Trophoblast cell (in vitro differentiated cells and primary cell): ENCODE measurements at regions not wholly inside any gene's neighbourhood (a gene's known extent, or its start where the extent isn't known, plus 50 kb on each side); places are given as distances from the start of the nearest gene placed in this dataset.

ENCODE experiments used
- DNase-seq, 2 donors: peaks; one replicate each; pipeline ENCODE4 v3.0.0-alpha.2; 2016
- H2AFZ ChIP-seq: 2 replicates; pipeline ENCODE4 v1.6.1; 2013; ENCODE audit warnings: low read length, moderate library complexity, mild to moderate bottlenecking; ENCODE audit not compliant: insufficient read depth, poor library complexity
- H2AK5ac ChIP-seq: 2 replicates; pipeline ENCODE4 v1.6.1; 2013; ENCODE audit warnings: mild to moderate bottlenecking, low read length
- H2BK120ac ChIP-seq: 2 replicates; pipeline ENCODE4 v1.6.1; 2013; ENCODE audit warnings: low read length, mild to moderate bottlenecking, moderate library complexity; ENCODE audit not compliant: insufficient read depth, poor library complexity
- H2BK12ac ChIP-seq: 2 replicates; pipeline ENCODE4 v1.6.1; 2013; ENCODE audit warnings: mild to moderate bottlenecking, low read length, moderate library complexity
- H2BK5ac ChIP-seq: 2 replicates; pipeline ENCODE4 v1.6.1; 2013; ENCODE audit warnings: low read length, low read depth, moderate library complexity, mild to moderate bottlenecking; ENCODE audit not compliant: poor library complexity
- H3K14ac ChIP-seq: 2 replicates; pipeline ENCODE4 v1.6.1; 2013; ENCODE audit warnings: mild to moderate bottlenecking, low read length
- H3K18ac ChIP-seq: 2 replicates; pipeline ENCODE4 v1.6.1; 2013; ENCODE audit warnings: mild to moderate bottlenecking, low read length
- H3K23ac ChIP-seq: 2 replicates; pipeline ENCODE4 v1.6.1; 2013; ENCODE audit warnings: low read length
- H3K27ac ChIP-seq: 2 replicates; pipeline ENCODE4 v1.5.1; 2013; ENCODE audit warnings: low read depth, mild to moderate bottlenecking, inconsistent platforms, low read length, moderate library complexity
- H3K27me3 ChIP-seq: 2 replicates; pipeline ENCODE4 v1.6.1; 2013; ENCODE audit warnings: inconsistent platforms, mild to moderate bottlenecking, low read length, moderate library complexity; ENCODE audit not compliant: insufficient read depth
- H3K36me3 ChIP-seq, 2 experiments: 1 replicate in 1 of 2; 2 replicates in 1 of 2; pipeline ENCODE4 v1.6.1; 2013; ENCODE audit warnings: low read length in 2 of 2, mild to moderate bottlenecking in 2 of 2, moderate library complexity in 1 of 2; ENCODE audit not compliant: insufficient read depth in 2 of 2, control insufficient read depth in 1 of 2
- H3K4ac ChIP-seq: 2 replicates; pipeline ENCODE4 v1.6.1; 2013; ENCODE audit warnings: low read depth, mild to moderate bottlenecking, low read length, moderate library complexity
- H3K4me1 ChIP-seq, 2 experiments: 1 replicate in 1 of 2; 2 replicates in 1 of 2; pipeline ENCODE4 v1.6.1; 2013; ENCODE audit warnings: low read length in 2 of 2, mild to moderate bottlenecking in 2 of 2, moderate library complexity in 1 of 2; ENCODE audit not compliant: insufficient read depth in 2 of 2, control insufficient read depth in 1 of 2
- H3K4me2 ChIP-seq: 2 replicates; pipeline ENCODE4 v1.6.1; 2013; ENCODE audit warnings: inconsistent platforms, mild to moderate bottlenecking, low read length, moderate library complexity
- H3K4me3 ChIP-seq: 2 replicates; pipeline ENCODE4 v1.5.1; 2013; ENCODE audit warnings: mild to moderate bottlenecking, low read depth, low read length, inconsistent platforms
- H3K79me1 ChIP-seq: one replicate; pipeline ENCODE4 v1.6.1; 2013; ENCODE audit warnings: low read length
- H3K79me2 ChIP-seq: 2 replicates; pipeline ENCODE4 v1.6.1; 2013; ENCODE audit warnings: low read length, mild to moderate bottlenecking; ENCODE audit not compliant: control insufficient read depth, insufficient read depth, poor library complexity
- H3K9ac ChIP-seq: 2 replicates; pipeline ENCODE4 v1.6.1; 2013; ENCODE audit warnings: mild to moderate bottlenecking, low read length
- H3K9me3 ChIP-seq: 2 replicates; pipeline ENCODE4 v1.6.1; 2013; ENCODE audit warnings: low read depth, mild to moderate bottlenecking, control low read depth, inconsistent platforms, low read length; ENCODE audit not compliant: insufficient read depth
- H4K12ac ChIP-seq: 2 replicates; pipeline ENCODE4 v1.6.1; 2013; ENCODE audit warnings: low read depth, mild to moderate bottlenecking, low read length, moderate library complexity
- H4K8ac ChIP-seq: 2 replicates; pipeline ENCODE4 v1.6.1; 2013; ENCODE audit warnings: low read depth, mild to moderate bottlenecking, low read length, moderate library complexity
- H4K91ac ChIP-seq: one replicate; pipeline ENCODE4 v1.6.1; 2013; ENCODE audit warnings: low read depth, mild to moderate bottlenecking, low read length, moderate library complexity
- WGBS: extraction: QIAGEN DNeasy Blood & Tissue Kit; methylation state at CpG from one replicate; pipeline ENCODE4 v1.1.7; 2013; ENCODE audit warnings: missing lambda C conversion rate; ENCODE audit not compliant: insufficient read length, insufficient coverage; ENCODE audit errors: extremely low coverage; 5-methylcytosine and 5-hydroxymethylcytosine counted together

GRCh38 chr6:145486306-145486705 lies 249.0 kb downstream of the EPM2A start:
- Histone ChIP-seq H3K27me3 (no peaks in the 10 kb centered on the region), H4K12ac (no peak overlapping the region), H3K27ac (no peak overlapping the region)

GRCh38 chr6:145489583-145489982 lies 245.7 kb downstream of the EPM2A start:
- Histone ChIP-seq H4K8ac (no peak overlapping the region), H3K36me3 (no peaks in the 10 kb centered on the region), H3K23ac (no peak overlapping the region), H2BK12ac (no peak overlapping the region), H3K4me3 (peak overlapping the region; percentile 15), H3K18ac (no peak overlapping the region), H3K79me1 (no peaks in the 10 kb centered on the region), H2BK5ac (no peak overlapping the region), H3K9me3 (no peaks in the 10 kb centered on the region), H2AK5ac (no peak overlapping the region), H4K91ac (no peak overlapping the region), H3K9ac (no peak overlapping the region), H3K4me1 (no peaks in the 10 kb centered on the region), H4K12ac (no peak overlapping the region), H3K14ac (no peak overlapping the region), H3K27ac (no peak overlapping the region), H3K79me2 (no peaks in the 10 kb centered on the region), H3K4ac (no peak overlapping the region), H2AFZ (no peak overlapping the region), H3K4me2 (no peak overlapping the region), H2BK120ac (no peak overlapping the region), H3K27me3 (no peaks in the 10 kb centered on the region)
- no CpG with 5 or more reads among the region's 6 CpGs for WGBS
- no peak for DNase-seq

More at GRCh38 chr6:145486306-145486705, 249.0 kb downstream of the EPM2A start:
- Histone ChIP-seq H4K8ac (no peak overlapping the region), H2BK12ac (no peak overlapping the region), H3K79me1 (no peaks in the 10 kb centered on the region), H2BK5ac (no peak overlapping the region), H2AFZ (no peak overlapping the region), H3K18ac (no peak overlapping the region), H3K36me3 (no peaks in the 10 kb centered on the region), H3K14ac (no peak overlapping the region), H3K4me3 (no peak overlapping the region), H2BK120ac (no peak overlapping the region), H3K23ac (no peak overlapping the region), H2AK5ac (no peak overlapping the region), H4K91ac (no peak overlapping the region), H3K4ac (no peak overlapping the region), H3K4me1 (no peaks in the 10 kb centered on the region), H3K4me2 (no peak overlapping the region), H3K9me3 (no peaks in the 10 kb centered on the region), H3K79me2 (no peaks in the 10 kb centered on the region), H3K9ac (no peak overlapping the region)
- DNase-seq: no peak
- no CpG with 5 or more reads among the region's 3 CpGs for whole genome bisulfite sequencing

- H3K36me3 ChIP-seq: no peaks in the 10 kb centered on the region
- no peak overlapping the region for H4K12ac ChIP-seq
- no peak overlapping the region for H2BK120ac ChIP-seq
- H2BK5ac ChIP-seq: no peak overlapping the region
- no peaks in the 10 kb centered on the region for H3K9me3 ChIP-seq
- no CpG with 5 or more reads among the region's 3 CpGs for WGBS
- no peak overlapping the region for H3K4ac ChIP-seq
- no peak overlapping the region for H3K18ac ChIP-seq
- DNase-seq: no peak
- H3K79me2 ChIP-seq: no peaks in the 10 kb centered on the region
- no peak overlapping the region for H4K8ac ChIP-seq
- no peak overlapping the region for H3K4me2 ChIP-seq
- peak overlapping the region; percentile 15 for H3K4me3 ChIP-seq
- no peak overlapping the region for H2BK12ac ChIP-seq
- no peaks in the 10 kb centered on the region for H3K79me1 ChIP-seq
- no peaks in the 10 kb centered on the region for H3K27me3 ChIP-seq
- H3K27ac ChIP-seq: no peak overlapping the region
- no peaks in the 10 kb centered on the region for H3K4me1 ChIP-seq
- no peak overlapping the region for H3K23ac ChIP-seq
- H2AK5ac ChIP-seq: no peak overlapping the region
- no peak overlapping the region for H4K91ac ChIP-seq
- no peak overlapping the region for H2AFZ ChIP-seq
- H3K9ac ChIP-seq: no peak overlapping the region
- H3K14ac ChIP-seq: no peak overlapping the region
Observed at GRCh38 chr6:145490068-145490467, 245.3 kb downstream of the EPM2A start.

GRCh38 chr6:145491126-145491525 lies 244.2 kb downstream of the EPM2A start:
- no peak overlapping the region for H3K18ac ChIP-seq
- no peaks in the 10 kb centered on the region for H3K36me3 ChIP-seq
- H2BK120ac ChIP-seq: no peak overlapping the region
- peak in 1 of 2 donors; percentile 16 for DNase-seq
- no peak overlapping the region for H2BK12ac ChIP-seq
- no peaks in the 10 kb centered on the region for H3K79me1 ChIP-seq
- H3K4me2 ChIP-seq: no peak overlapping the region
- no peaks in the 10 kb centered on the region for H3K27me3 ChIP-seq
- no peaks in the 10 kb centered on the region for H3K79me2 ChIP-seq
- no peak overlapping the region for H3K4ac ChIP-seq
- no peak overlapping the region for H3K14ac ChIP-seq
- H3K27ac ChIP-seq: no peak overlapping the region
- no peak overlapping the region for H3K4me3 ChIP-seq
- no peak overlapping the region for H4K12ac ChIP-seq
- H2AFZ ChIP-seq: no peak overlapping the region
- H4K8ac ChIP-seq: no peak overlapping the region
- H4K91ac ChIP-seq: no peak overlapping the region
- H3K4me1 ChIP-seq: no peaks in the 10 kb centered on the region
- no peak overlapping the region for H2AK5ac ChIP-seq
- no peaks in the 10 kb centered on the region for H3K9me3 ChIP-seq
- H2BK5ac ChIP-seq: no peak overlapping the region
- WGBS: no CpG with 5 or more reads among the region's 8 CpGs
- no peak overlapping the region for H3K23ac ChIP-seq
- H3K9ac ChIP-seq: no peak overlapping the region
